ENCODE measurements at regions not wholly inside any gene's neighbourhood (a gene's known extent, or its start where the extent isn't known, plus 50 kb on each side); places are given as distances from the start of the nearest gene placed in this dataset.
"Not testable (repeated sequence)": the region's sequence is repeated elsewhere in the genome, so short reads cannot be mapped to it uniquely, and the experiment has no call there.

GRCh38 chr5:71771191-71771590 is 52.1 kb downstream of the CARTPT start:
- no peak for DNase-seq

- DNase-seq, result peak; percentile 6
Observed at GRCh38 chr5:71778678-71779276, 59.7 kb downstream of the CARTPT start.

- no peak for DNase-seq
Observed at GRCh38 chr5:71780597-71780996, 61.5 kb downstream of the CARTPT start.

- DNase-seq, result no peak
Observed at GRCh38 chr5:71782393-71782770, 63.3 kb downstream of the CARTPT start.

DNA sequence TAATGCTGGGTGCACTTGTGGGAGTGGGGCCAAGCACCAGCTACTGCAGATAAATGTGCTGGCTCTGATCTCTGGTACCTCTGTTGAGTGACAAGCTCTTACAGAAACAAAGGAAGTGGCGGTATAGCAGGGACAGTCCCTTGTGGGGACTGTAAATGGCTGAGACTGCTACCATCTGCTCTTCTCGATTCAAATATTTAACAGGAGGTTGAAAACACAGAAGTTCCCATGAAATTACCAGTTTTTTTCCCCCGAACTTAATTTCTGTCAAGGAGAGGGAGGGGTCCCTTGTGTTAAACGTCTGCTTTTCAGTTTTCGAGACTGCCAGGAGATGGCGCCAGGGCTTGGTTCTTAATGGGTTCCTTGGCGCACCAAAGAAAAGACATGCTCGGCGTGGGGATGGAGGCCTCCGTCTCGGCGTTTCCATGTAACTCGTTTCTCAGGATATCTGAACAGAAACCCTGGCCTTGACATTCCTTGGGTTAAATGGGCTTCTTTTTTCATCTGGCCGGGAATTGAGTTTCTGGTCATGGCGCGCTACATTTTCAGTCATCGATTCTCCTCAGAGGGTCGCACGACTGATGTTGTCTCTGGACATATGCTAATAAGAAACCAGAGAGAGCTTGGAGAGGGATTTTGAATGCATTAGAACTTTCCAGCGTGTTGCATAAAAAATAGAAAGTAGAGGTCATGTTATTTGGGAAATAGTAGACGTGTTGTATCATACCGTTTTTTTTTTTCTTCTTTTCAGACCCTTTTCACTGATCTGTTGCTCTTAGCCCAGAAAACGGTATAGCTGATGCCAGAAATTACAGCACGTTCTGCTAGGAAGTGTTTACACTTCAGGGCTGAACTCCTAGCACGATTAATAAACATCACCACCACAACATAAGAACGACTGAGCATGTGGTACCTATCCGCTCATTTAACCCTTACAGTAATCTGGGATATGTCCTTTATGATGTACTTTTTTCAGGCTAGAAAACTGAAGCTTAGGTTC is 64.0 kb downstream of the CARTPT start:
- peak; percentile 33 for DNase-seq

- DNase-seq, result no peak
Observed at GRCh38 chr5:71783891-71784290, 64.8 kb downstream of the CARTPT start.

DNA sequence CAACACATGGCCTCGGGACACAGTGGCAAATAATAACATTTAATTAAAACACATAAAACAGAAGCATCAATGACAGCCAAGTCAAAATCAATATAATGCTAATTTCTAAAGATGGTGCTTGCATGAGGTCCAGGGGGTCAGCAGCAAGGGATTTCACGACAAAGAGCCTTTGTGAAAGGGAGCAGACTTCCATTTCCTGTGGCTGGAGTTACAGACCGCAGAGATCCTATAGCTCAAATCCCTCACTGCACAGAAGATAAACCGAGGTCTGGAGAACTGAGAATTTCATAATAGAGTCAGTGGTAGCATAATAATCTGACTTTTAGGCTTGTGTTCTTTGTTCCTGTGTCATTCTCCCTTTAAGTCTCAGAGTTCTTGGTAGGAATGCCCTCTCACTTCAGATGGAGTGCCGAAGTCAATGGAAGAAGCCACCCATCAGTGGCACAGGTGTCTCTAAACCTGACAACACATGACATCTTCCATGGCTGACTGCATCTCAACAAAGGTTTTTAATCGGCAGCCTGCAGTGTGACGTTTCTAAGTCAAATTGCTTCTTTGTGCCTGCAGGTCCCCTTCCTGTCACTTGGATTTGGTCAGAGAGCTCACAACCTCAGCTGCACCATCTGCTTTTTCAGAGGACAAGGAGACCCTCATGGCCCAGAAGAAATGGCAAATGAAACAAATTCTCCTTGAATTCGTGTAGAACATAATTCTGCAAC is 67.4 kb downstream of the CARTPT start:
- DNase-seq, result no peak

- DNase-seq, result no peak
Observed at GRCh38 chr5:71788794-71789193, 69.7 kb downstream of the CARTPT start.

DNA sequence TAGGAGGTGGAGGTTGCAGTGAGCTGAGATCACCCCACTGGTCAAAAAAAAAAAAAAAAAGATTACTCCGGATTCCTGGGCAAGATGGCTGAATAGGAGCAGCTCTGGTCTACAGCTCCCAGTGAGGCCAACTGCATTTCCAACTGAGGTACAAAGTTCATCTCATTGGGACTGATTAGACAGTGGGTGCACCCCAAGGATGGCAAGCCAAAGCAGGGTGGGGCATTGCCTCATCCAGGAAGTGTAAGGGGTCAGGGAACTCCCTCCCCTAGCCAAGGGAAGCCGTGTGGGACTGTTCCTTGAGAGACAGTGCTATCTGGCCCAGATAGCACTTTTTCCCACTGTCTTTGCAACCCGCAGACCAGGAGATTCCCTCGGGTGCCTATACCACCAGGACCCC is 70.7 kb downstream of the CARTPT start:
- no peak for DNase-seq

DNA sequence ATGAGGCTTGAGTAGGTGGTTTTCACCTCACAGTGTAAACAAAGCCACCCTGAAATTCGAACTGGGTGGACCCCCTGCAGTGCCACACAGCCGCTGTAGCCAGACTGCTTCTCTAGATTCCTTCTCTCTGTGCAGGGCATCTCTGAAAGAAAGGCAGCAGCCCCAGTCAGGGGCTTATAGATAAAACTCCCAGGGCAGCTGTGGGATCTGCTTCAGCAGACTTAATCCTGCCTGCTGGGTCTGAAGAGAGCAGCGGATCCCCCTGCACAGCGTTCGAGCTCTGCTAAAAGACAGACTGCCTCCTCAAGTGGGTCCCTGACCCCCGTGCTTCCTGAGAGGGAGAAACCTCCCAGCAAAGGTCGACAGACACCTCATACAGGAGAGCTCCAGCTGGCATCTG is 71.4 kb downstream of the CARTPT start:
- DNase-seq, result no peak

DNA sequence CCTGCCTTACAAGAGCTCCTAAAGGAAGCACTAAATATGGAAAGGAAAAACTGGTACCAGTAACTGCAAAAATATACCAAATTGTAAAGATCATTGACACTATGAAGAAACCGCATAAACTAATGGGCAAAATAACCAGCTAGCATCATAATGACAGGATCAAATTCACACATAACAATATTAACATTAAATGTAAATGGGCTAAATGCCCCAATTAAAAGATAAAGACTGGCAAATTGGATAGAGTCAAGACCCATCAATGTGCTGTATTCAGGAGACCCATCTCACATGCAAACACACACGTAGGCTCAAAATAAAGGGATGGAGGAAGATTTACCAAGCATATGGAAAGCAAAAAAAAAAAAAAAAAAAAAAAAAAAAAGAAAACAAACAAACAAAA is 73.0 kb downstream of the CARTPT start:
- DNase-seq, result not testable (repeated sequence)

GRCh38 chr5:71794061-71794695 is 75.1 kb downstream of the CARTPT start:
- DNase-seq, result no peak

- DNase-seq, result no peak
Observed at GRCh38 chr5:71802673-71803072, 83.6 kb downstream of the CARTPT start.

DNA sequence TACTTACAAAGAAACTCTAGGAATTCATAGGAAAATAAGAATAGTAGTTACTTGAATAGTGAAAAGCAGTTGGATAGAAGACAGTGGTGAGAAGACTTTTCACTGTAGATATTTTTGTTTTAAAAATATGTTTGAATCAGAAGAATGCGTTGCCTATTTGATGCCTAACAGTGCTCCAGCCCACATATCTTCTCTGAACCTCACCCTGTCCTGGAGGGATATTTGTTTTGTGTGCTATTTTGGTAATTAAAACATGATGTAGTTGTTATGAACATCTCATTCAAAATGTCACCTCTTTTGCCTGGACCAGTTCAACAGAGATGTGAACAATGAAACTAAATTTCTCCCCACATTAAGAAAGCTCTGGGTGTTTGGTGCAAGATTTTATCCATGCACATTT is 87.6 kb downstream of the CARTPT start:
- DNase-seq, result no peak

GRCh38 chr5:71807909-71808308 is 88.8 kb downstream of the CARTPT start:
- DNase-seq, result no peak

GRCh38 chr5:71809446-71809845 is 90.4 kb downstream of the CARTPT start:
- DNase-seq, result no peak

DNA sequence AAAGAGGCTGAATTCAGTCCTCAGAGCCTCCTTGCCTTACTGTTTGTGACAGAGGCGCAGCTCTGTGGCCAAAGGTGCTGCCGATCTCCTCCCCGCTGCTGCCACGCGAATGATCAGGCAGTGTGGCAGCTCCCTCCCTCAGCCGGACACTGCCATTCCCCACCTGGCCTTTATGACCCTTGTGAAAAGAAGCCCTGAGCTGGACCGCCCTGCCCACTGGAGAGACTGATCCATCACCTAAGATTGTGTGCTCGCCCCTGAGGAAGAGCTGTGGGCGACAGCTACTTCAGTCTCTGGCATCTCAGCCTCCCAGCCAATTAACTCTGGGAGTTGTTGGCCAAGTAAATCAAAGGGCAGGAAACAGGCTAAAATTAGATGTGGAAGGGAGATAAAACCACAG is 90.9 kb downstream of the CARTPT start:
- no peak for DNase-seq

- DNase-seq, result no peak
Observed at GRCh38 chr5:71810471-71811195, 91.6 kb downstream of the CARTPT start.

- DNase-seq, result no peak
Observed at GRCh38 chr5:71811779-71812178, 92.7 kb downstream of the CARTPT start.

DNA sequence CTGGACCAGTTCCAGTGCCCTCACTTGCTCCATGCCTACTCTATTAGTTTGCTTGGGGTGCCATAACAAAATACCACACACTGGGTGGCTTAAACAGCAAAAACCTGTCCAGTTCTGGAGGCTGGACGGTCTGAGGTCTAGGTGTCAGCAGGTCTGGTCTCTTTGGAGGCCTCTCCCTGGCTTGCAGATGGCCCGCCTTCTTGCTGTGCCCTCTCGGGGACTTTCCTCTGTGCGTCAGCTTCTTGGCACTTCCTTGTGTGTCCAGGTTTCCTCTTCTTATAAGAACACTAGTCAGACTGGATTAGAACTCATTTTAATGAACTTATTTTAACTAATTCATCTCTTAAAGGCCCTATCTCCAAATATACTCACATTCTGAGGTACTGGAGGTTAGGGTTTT is 97.2 kb downstream of the CARTPT start:
- no peak for DNase-seq

DNA sequence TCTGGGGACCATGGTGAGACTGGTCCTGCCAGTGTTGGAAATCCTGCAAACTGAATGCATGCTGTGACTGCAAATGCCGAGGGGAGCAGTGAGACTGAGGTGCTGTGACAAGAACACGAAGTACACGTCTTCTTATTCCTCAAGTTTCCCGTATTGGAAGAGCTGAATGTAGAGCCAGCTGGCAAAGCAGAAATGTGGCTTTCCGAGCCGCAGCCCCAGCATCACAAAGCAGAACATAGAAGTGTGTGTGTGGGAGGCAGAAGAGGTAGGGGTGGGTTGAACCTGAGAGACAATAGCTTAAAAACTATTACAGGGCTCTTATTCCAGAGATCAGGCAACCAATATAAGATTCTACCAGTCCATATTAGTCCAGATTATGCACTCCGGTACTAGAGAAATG is 98.8 kb downstream of the CARTPT start:
- DNase-seq, result no peak

DNA sequence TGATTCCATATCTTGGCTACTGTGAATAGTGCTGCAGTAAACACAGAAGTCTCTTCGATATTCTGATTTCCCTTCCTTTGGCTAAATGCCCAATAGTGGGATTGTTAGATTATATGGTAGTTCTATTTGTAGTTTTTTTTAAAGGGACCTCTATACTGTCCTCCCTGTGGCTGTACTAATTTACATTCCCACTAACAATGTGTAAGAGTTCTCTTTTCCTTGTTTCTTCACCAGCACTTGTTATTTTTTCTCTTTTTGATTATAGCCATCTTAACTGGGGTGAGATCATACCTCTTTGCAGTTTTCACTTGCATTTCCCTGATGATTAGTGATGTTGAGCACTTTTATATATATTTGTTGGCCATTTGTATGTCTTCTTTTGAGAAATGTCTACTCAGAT is 102.0 kb downstream of the CARTPT start:
- DNase-seq, result no peak

GRCh38 chr5:71822065-71822464 is 103.0 kb downstream of the CARTPT start:
- DNase-seq, result not testable (repeated sequence)

All from MV-4-11 (cell line).